Esophagus squamous epithelium (tissue), 5 donors: ENCODE measurements at regions not wholly inside any gene's neighbourhood (a gene's known extent, or its start where the extent isn't known, plus 50 kb on each side); places are given as distances from the start of the nearest gene placed in this dataset.

Experiments
- DNase-seq: peaks from one replicate; lab custom pipeline; 2025; lab: John Stamatoyannopoulos, UW
- H3K27ac ChIP-seq, 4 donors: fragments of 200-600 bp; sonication (generic); one replicate each; pipeline ENCODE4 v1.5.1; 2016 to 2019; ENCODE audit warnings: mild to moderate bottlenecking in 1 of 4
- H3K27me3 ChIP-seq, 4 donors: fragments of 200-600 bp; sonication (generic); 1 replicate in 3 of 4; 2 replicates in 1 of 4; pipeline versions ENCODE4 v1.5.1 to v1.6.0; 2017 to 2021; ENCODE audit warnings: antibody characterized with exemption in 1 of 4
- H3K36me3 ChIP-seq, 3 donors: fragments of 200-600 bp; sonication (generic); one replicate each; pipeline ENCODE4 v1.5.1; 2016 to 2019
- H3K4me1 ChIP-seq, 3 donors: fragments of 200-600 bp; sonication (generic); one replicate each; pipeline ENCODE4 v1.5.1; 2017 to 2019
- H3K4me3 ChIP-seq, 4 donors: fragments of 200-600 bp; sonication (generic); 1 replicate in 3 of 4; 2 replicates in 1 of 4; pipeline ENCODE4 v1.5.1; 2016 to 2019; ENCODE audit warnings: mild to moderate bottlenecking in 2 of 4, moderate library complexity in 1 of 4
- H3K9me3 ChIP-seq, 3 donors: fragments of 200-600 bp; sonication (generic); one replicate each; pipeline ENCODE4 v1.5.1; 2016 to 2019
- POLR2A ChIP-seq, 4 donors: fragments of 450-650 bp; IDR thresholded peaks; one replicate each; pipeline ENCODE4 v1.6.1; 2017; ENCODE audit warnings: antibody characterized with exemption in 4 of 4, mild to moderate bottlenecking in 4 of 4, moderate library complexity in 3 of 4
- WGBS, 2 donors: methylation state at CpG; one replicate each; pipeline ENCODE4 v1.1.5; 2018; 5-methylcytosine and 5-hydroxymethylcytosine counted together
- intact Hi-C: fragments of 100-400 bp; cut with DNase I; formaldehyde crosslinking; loops from one replicate; pipeline ENCODE4 v1.15.0; 2022
- TF ChIP-seq, protein P1 (sequence below), 6 experiments: fragments of 450-650 bp in 4 of 6; fragments of 200-600 bp in 2 of 6; sonication (generic) in 2 of 6; IDR thresholded peaks; one replicate each; pipeline ENCODE4 v1.5.1; 2016 to 2019; ENCODE audit warnings: antibody characterized with exemption in 6 of 6, mild to moderate bottlenecking in 4 of 6, moderate library complexity in 4 of 6
- donor health status: DM: yes; HTN: yes; CAD: no.

DNA sequence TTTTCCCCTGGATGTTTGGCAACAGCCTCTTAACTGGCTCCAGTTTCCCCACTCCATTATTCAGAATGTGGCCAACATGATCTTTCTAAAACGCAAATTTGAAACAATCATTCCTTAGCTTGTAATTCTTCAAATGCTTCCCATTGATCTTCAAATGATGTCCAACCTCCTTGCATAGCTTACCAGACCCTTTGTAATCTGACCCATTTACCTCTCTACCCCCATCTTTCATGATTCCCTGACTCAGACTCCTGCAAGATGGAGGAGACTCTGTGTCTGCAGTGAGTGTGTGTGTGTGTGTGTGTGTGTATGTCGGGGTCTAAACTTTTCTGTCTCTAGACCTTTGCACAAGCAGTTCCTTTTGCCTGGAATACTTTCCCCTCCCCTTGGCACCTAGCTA lies 515.7 kb upstream of the PROK2 start:
- WGBS, 2 donors = 66% methylated on average over 2 of the region's 2 CpGs
- no peaks in the 10 kb centered on the region for H3K9me3 ChIP-seq
- H3K36me3 ChIP-seq = no peaks in the 10 kb centered on the region
- no peak overlapping the region for H3K27ac ChIP-seq
- no peak for DNase-seq
- TF ChIP-seq, protein P1, sequence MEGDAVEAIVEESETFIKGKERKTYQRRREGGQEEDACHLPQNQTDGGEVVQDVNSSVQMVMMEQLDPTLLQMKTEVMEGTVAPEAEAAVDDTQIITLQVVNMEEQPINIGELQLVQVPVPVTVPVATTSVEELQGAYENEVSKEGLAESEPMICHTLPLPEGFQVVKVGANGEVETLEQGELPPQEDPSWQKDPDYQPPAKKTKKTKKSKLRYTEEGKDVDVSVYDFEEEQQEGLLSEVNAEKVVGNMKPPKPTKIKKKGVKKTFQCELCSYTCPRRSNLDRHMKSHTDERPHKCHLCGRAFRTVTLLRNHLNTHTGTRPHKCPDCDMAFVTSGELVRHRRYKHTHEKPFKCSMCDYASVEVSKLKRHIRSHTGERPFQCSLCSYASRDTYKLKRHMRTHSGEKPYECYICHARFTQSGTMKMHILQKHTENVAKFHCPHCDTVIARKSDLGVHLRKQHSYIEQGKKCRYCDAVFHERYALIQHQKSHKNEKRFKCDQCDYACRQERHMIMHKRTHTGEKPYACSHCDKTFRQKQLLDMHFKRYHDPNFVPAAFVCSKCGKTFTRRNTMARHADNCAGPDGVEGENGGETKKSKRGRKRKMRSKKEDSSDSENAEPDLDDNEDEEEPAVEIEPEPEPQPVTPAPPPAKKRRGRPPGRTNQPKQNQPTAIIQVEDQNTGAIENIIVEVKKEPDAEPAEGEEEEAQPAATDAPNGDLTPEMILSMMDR (IDR thresholded peaks at IDR 0.05) = no peak
- no peak for TF ChIP-seq POLR2A (IDR thresholded peaks at IDR 0.05)
- H3K4me3 ChIP-seq = no peak overlapping the region
- intact Hi-C loops = no loop called here
- H3K27me3 ChIP-seq = peaks cover 0 to 18% (median 0%) of the 10 kb centered on the region in 4 donors
- peaks cover 0 to 59% (median 10%) of the 10 kb centered on the region in 3 donors for H3K4me1 ChIP-seq

DNA sequence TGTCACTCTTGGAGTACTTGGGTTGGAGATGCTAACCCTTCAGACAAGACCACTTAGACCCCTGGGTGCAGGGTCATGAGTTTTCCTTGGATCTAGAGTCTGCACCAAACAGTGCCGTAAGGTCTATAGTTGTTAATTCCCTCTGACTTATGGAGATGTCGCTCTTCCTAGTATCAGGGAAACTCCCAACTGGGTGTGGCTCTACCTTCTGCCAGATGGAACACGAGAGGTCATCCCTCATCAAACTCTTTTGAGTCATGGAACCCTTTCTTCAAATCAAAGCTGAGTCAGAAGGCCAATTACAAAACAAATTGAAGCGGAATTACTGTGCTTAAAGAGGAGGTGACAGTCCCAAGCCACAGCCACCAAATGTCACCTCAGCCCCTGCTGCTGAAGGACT lies 514.9 kb upstream of the PROK2 start:
- Histone ChIP-seq H3K27me3 (peaks cover 0 to 12% (median 0%) of the 10 kb centered on the region in 4 donors), H3K36me3 (no peaks in the 10 kb centered on the region), H3K4me1 (peaks cover 0 to 67% (median 10%) of the 10 kb centered on the region in 3 donors), H3K27ac (peak overlapping the region in 1 of 4 donors; percentile 82), H3K9me3 (no peaks in the 10 kb centered on the region), H3K4me3 (no peak overlapping the region)
- no peak for TF ChIP-seq POLR2A (IDR thresholded peaks at IDR 0.05)
- TF ChIP-seq, protein P1 (IDR thresholded peaks at IDR 0.05) = no peak
- intact Hi-C loops = no loop called here
- WGBS, 2 donors = 30 to 65% methylated on average over 3 to 4 of the region's 4 CpGs
- DNase-seq = no peak

DNA sequence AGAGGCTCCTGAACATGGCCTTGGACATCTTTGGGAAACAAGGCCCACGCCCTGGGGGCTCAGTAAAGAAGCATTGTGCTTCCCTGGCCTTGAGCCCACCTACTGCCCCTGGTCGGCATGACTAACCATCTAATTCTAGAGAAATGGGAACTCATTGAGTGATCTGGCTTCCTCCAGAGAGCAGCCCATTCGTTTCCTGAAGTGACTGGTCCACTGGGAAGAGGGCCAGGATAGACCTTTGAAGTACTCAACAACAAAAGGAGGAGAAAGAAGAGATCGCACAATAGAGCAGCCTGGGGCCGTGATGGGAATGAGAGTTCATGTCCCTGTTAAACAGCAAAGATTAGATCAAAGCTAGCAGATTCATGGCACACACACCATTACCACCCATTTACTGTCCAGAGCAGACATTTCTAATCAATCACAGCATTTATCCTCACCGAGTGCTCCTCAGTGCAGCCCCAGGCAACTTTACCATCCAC lies 514.4 kb upstream of the PROK2 start:
- Histone ChIP-seq H3K27me3 (peaks cover 0 to 7% (median 0%) of the 10 kb centered on the region in 4 donors), H3K36me3 (no peaks in the 10 kb centered on the region), H3K4me1 (peaks cover 0 to 67% (median 10%) of the 10 kb centered on the region in 3 donors), H3K27ac (peak overlapping the region in 1 of 4 donors; percentile 82), H3K4me3 (no peak overlapping the region), H3K9me3 (no peaks in the 10 kb centered on the region)
- DNase-seq = no peak
- TF ChIP-seq, protein P1 (IDR thresholded peaks at IDR 0.05) = no peak
- no peak for TF ChIP-seq POLR2A (IDR thresholded peaks at IDR 0.05)
- intact Hi-C loops = no loop called here
- WGBS, 2 donors = 25 to 53% methylated on average over 3 to 6 of the region's 6 CpGs

DNA sequence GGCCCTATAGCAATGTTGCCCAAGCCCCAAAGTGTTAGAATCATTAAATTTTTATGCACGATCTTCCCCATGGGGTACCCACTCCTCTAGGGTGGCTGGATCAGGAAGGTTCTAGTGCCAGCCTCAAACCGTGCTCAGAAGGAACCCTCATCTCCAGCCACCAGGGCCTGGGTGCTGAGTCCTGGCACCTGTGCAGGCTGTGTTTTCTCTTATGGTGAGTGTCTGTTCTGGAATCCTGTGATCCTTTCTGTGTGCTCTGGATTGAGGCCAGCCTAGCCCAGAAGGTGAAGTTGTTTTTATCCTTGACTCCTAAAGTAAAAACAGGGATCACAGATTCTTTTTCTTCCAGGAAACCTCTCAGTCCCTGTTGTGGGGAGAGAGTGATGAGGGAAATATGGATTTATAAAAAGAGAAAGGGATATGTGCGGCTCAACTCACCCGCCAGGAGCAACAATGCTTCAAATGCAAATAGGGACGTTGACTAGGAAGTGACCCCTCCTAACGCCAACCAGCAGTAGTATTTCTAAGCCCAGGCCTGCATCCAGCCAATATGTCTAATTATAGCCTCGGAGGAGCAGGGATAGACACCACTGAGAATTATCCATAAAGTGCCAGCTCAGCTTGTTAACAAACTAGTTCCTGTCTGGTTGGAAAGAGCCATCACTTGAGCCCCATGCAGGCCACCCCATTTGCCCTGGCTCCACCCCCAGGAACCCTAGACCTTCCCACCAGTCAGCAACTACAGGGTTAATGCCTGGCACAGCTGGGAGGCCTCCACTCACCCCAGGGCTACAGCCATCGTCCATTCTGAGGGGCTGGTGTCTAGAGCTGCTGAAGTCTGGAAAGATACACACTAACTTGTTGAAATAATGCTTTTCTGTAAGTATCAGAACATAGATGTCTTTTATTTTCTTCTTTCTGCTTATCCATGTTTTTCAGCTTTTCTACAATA lies 513.5 kb upstream of the PROK2 start:
- no peak for DNase-seq
- no peaks in the 10 kb centered on the region for H3K36me3 ChIP-seq
- peaks cover 0 to 58% (median 10%) of the 10 kb centered on the region in 3 donors for H3K4me1 ChIP-seq
- H3K9me3 ChIP-seq = no peaks in the 10 kb centered on the region
- H3K27ac ChIP-seq = peak overlapping the region; percentile 1 to 82 (median 71)
- H3K4me3 ChIP-seq = no peak overlapping the region
- H3K27me3 ChIP-seq = no peaks in the 10 kb centered on the region
- TF ChIP-seq, protein P1 (IDR thresholded peaks at IDR 0.05) = no peak
- no peak for TF ChIP-seq POLR2A (IDR thresholded peaks at IDR 0.05)
- intact Hi-C loops = no loop called here
- 30 to 39% methylated on average over 6 to 7 of the region's 8 CpGs for WGBS, 2 donors

DNA sequence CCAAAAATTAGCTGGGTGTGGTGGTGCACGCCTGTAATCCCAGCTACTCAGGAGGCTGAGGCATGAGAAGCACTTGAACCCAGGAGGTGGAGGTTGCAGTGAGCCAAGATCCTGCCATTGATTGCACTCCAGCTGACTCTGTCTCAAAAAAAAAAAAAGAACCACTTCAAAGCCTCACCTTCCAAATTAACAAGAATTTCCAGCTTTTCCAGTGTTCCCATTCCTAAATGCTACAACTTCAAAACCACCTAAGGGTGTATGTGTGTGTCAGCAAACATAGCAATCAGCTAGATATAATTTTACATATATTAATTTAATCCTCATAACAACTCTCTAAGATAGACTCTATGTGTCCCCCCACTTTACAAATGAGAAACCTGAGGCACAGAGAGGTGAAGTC lies 512.5 kb upstream of the PROK2 start:
- no peak overlapping the region for H3K4me3 ChIP-seq
- no peak for DNase-seq
- H3K27me3 ChIP-seq = no peaks in the 10 kb centered on the region
- intact Hi-C loops = no loop called here
- whole genome bisulfite sequencing, 2 donors = 40 to 100% methylated on average over 1 of the region's 1 CpG
- H3K27ac ChIP-seq = peak overlapping the region in 3 of 4 donors; percentile 69 to 82 (median 73)
- TF ChIP-seq POLR2A (IDR thresholded peaks at IDR 0.05) = no peak
- TF ChIP-seq, protein P1 (IDR thresholded peaks at IDR 0.05) = no peak
- H3K4me1 ChIP-seq = peaks cover 0 to 58% (median 10%) of the 10 kb centered on the region in 3 donors
- no peaks in the 10 kb centered on the region for H3K9me3 ChIP-seq
- H3K36me3 ChIP-seq = no peaks in the 10 kb centered on the region
